Endothelial cell (in vitro differentiated cells): ENCODE measurements at regions not wholly inside any gene's neighbourhood (a gene's known extent, or its start where the extent isn't known, plus 50 kb on each side); places are given as distances from the start of the nearest gene placed in this dataset.

ENCODE experiments used
- DNase-seq: peaks from one replicate; pipeline ENCODE4 v3.0.0; 2021; ENCODE audit warnings: low spot score
- H3K27ac Mint-ChIP-seq: one replicate; pipeline ENCODE4 v1.8.0; 2021; ENCODE audit warnings: mixed read lengths, inconsistent platforms; ENCODE audit not compliant: unreplicated experiment
- H3K27me3 Mint-ChIP-seq: one replicate; pipeline ENCODE4 v1.8.0; 2021; ENCODE audit warnings: mild to moderate bottlenecking, moderate library complexity, mixed read lengths, inconsistent platforms; ENCODE audit not compliant: unreplicated experiment
- H3K36me3 Mint-ChIP-seq: one replicate; pipeline ENCODE4 v1.8.0; 2021; ENCODE audit warnings: mild to moderate bottlenecking, low read depth, mixed read lengths, inconsistent platforms; ENCODE audit not compliant: unreplicated experiment
- H3K4me1 Mint-ChIP-seq: one replicate; pipeline ENCODE4 v1.8.0; 2021; ENCODE audit warnings: mild to moderate bottlenecking, mixed read lengths, inconsistent platforms; ENCODE audit not compliant: unreplicated experiment
- H3K4me3 Mint-ChIP-seq: one replicate; pipeline ENCODE4 v1.8.0; 2021; ENCODE audit warnings: mild to moderate bottlenecking, mixed read lengths, inconsistent platforms; ENCODE audit not compliant: unreplicated experiment
- H3K9me3 Mint-ChIP-seq: one replicate; pipeline ENCODE4 v1.8.0; 2021; ENCODE audit warnings: mixed read lengths, inconsistent platforms; ENCODE audit not compliant: unreplicated experiment
- TF ChIP-seq, protein P1 (sequence below): fragments of 200-600 bp; sonication (generic); IDR thresholded peaks from one replicate; pipeline ENCODE4 v1.5.0; 2021; ENCODE audit warnings: antibody characterized with exemption; ENCODE audit not compliant: unreplicated experiment

DNA sequence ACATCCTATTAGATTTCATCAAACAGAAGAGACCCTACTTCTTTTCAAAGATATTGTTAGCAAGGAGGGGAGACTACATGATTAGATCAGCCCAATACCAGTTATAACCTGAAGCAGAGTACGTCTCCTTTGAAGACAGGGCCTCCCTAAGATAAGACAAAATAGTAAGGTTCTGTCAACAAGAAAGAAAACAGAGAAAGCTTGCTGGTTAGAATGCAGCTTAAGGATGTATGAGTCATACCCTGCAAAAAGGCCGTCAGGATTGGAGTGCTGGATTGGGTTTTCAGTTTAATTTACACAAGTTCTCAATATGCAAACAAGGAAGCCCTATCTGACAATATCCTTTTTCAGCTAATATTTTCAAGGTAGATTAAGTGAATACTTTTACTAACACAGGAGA is 1581.2 kb upstream of the WWC1 start:
- H3K4me3 Mint-ChIP-seq: no peak overlapping the region
- H3K36me3 Mint-ChIP-seq: no peaks in the 10 kb centered on the region
- H3K27me3 Mint-ChIP-seq: no peaks in the 10 kb centered on the region
- no peaks in the 10 kb centered on the region for H3K9me3 Mint-ChIP-seq
- no peak overlapping the region for H3K27ac Mint-ChIP-seq
- TF ChIP-seq, protein P1, sequence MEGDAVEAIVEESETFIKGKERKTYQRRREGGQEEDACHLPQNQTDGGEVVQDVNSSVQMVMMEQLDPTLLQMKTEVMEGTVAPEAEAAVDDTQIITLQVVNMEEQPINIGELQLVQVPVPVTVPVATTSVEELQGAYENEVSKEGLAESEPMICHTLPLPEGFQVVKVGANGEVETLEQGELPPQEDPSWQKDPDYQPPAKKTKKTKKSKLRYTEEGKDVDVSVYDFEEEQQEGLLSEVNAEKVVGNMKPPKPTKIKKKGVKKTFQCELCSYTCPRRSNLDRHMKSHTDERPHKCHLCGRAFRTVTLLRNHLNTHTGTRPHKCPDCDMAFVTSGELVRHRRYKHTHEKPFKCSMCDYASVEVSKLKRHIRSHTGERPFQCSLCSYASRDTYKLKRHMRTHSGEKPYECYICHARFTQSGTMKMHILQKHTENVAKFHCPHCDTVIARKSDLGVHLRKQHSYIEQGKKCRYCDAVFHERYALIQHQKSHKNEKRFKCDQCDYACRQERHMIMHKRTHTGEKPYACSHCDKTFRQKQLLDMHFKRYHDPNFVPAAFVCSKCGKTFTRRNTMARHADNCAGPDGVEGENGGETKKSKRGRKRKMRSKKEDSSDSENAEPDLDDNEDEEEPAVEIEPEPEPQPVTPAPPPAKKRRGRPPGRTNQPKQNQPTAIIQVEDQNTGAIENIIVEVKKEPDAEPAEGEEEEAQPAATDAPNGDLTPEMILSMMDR: no peak
- no peaks in the 10 kb centered on the region for H3K4me1 Mint-ChIP-seq
- no peak for DNase-seq

DNA sequence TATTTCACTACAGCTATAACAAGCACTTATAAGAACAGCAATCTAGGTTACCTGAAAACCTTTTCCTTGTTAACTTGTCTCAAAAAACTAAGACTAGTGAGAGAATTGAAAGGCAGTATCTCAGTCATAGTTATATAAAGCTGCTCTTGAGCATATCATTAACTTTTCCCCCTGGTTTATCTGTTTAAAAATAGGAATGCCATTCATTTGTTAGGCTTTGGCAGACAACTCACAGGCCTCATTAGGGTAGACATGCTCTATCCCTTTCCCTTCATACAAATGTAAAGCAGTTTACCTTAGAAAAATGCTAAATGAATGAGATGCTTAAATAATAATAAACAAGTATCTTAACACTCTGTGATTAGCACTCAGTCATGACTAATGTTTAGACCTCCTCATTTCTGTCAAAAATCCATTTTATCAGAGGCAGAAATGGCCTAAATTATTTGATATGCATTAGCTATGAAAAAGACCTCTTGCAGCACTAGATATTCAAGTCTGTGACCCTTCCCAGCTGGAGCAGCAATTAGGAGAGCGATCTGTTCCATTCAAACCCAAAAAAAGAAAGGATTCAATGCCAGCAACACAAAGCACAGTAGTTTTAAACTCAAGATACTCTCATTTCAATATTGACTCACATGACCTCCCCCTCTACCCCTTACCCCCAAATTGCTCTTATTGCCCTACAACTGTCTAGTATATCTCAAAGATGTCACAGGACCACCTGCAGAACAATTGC is 1578.8 kb upstream of the WWC1 start:
- TF ChIP-seq, protein P1: no peak
- Mint-ChIP-seq H3K27me3 (no peaks in the 10 kb centered on the region), H3K36me3 (no peaks in the 10 kb centered on the region), H3K9me3 (no peaks in the 10 kb centered on the region), H3K4me1 (no peaks in the 10 kb centered on the region), H3K27ac (no peak overlapping the region), H3K4me3 (no peak overlapping the region)
- no peak for DNase-seq

DNA sequence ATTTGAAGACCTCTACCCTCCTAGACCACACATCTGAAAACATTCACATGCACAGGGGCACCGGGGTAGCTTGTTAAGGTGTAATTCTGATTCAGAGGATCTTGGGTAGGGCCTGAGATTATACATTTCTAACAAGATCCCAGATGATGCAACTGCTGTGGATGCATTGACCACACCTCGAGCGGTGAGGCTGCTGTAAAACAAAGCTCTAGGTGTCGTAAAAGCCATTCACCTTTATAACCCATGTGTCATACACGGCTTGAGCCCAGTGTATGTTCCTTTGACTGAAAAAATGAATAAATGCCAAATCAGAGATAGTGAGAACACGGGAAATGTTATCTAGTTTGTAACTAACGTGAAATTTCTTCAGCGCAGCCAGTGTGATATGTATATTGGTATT is 1578.2 kb upstream of the WWC1 start:
- no peak for DNase-seq
- H3K27me3 Mint-ChIP-seq: no peaks in the 10 kb centered on the region
- no peak overlapping the region for H3K4me3 Mint-ChIP-seq
- TF ChIP-seq, protein P1: no peak
- no peaks in the 10 kb centered on the region for H3K4me1 Mint-ChIP-seq
- H3K27ac Mint-ChIP-seq: no peak overlapping the region
- no peaks in the 10 kb centered on the region for H3K9me3 Mint-ChIP-seq
- H3K36me3 Mint-ChIP-seq: no peaks in the 10 kb centered on the region

DNA sequence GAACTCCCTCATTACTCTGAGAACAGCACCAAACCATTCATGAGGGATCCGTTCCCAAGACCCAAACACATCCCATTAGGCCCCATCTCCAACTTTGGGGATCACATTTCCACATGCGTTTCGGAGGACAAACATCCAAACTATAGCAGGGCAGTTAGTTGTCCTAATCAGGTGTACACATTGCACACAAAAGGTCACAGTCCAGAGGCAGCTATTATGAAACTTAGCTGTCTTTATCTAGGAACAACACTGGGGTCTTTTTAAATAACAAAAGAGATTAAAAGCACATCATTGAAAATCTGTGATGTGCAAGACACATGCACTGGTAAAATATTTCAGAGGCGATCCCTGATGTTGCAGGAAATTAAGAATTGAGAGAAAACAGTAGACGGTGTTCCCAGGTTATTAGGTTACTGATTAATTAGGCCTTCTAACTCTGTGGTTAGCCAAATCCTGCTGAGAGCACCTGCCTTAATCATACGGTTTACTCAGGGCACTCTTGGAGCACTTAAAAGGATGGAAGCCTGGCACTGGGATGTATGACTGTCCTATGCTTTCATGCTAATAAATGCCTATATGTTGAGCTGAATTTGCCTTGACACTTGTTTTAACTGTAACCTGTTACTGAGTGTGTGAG is 1574.5 kb upstream of the WWC1 start:
- no peaks in the 10 kb centered on the region for H3K4me1 Mint-ChIP-seq
- DNase-seq: no peak
- H3K36me3 Mint-ChIP-seq: no peaks in the 10 kb centered on the region
- TF ChIP-seq, protein P1: no peak
- H3K27me3 Mint-ChIP-seq: no peaks in the 10 kb centered on the region
- no peak overlapping the region for H3K4me3 Mint-ChIP-seq
- no peak overlapping the region for H3K27ac Mint-ChIP-seq
- no peaks in the 10 kb centered on the region for H3K9me3 Mint-ChIP-seq

DNA sequence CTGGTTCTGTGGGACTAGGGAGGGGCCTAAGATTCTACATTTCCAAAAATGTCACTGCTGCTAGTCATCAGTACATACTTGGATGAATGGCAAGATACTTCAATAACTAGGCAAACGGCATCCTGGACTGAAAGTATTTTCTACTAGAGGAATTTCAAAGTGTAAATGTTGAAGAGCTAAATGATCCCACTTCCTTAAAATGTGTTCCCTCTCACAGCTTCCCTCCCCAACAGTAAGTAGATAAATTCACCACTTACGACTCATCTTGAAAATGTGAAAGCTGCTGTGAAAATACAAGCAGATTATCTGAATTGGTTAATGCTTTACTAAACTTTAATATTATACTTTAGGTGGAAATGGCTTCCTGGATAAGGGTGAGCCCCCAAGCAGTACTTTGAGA is 1571.5 kb upstream of the WWC1 start:
- Mint-ChIP-seq H3K27ac (no peak overlapping the region), H3K27me3 (no peaks in the 10 kb centered on the region), H3K36me3 (no peaks in the 10 kb centered on the region), H3K9me3 (no peaks in the 10 kb centered on the region), H3K4me3 (no peak overlapping the region), H3K4me1 (peaks cover 4% of the 10 kb centered on the region)
- TF ChIP-seq, protein P1: no peak
- DNase-seq: no peak
